ENCODE measurements at regions not wholly inside any gene's neighbourhood (a gene's known extent, or its start where the extent isn't known, plus 50 kb on each side); places are given as distances from the start of the nearest gene placed in this dataset.

GRCh38 chr21:27372381-27372780 lies 405.5 kb upstream of the ADAMTS5 start:
- DNase-seq (ENCODE audit: insufficient read length, low spot score) (no peak), FAIRE-seq (no peak)
- TF ChIP-seq, protein P1, sequence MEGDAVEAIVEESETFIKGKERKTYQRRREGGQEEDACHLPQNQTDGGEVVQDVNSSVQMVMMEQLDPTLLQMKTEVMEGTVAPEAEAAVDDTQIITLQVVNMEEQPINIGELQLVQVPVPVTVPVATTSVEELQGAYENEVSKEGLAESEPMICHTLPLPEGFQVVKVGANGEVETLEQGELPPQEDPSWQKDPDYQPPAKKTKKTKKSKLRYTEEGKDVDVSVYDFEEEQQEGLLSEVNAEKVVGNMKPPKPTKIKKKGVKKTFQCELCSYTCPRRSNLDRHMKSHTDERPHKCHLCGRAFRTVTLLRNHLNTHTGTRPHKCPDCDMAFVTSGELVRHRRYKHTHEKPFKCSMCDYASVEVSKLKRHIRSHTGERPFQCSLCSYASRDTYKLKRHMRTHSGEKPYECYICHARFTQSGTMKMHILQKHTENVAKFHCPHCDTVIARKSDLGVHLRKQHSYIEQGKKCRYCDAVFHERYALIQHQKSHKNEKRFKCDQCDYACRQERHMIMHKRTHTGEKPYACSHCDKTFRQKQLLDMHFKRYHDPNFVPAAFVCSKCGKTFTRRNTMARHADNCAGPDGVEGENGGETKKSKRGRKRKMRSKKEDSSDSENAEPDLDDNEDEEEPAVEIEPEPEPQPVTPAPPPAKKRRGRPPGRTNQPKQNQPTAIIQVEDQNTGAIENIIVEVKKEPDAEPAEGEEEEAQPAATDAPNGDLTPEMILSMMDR (IDR thresholded peaks at IDR 0.05; ENCODE audit: insufficient read depth, missing control alignments): no peak

DNA sequence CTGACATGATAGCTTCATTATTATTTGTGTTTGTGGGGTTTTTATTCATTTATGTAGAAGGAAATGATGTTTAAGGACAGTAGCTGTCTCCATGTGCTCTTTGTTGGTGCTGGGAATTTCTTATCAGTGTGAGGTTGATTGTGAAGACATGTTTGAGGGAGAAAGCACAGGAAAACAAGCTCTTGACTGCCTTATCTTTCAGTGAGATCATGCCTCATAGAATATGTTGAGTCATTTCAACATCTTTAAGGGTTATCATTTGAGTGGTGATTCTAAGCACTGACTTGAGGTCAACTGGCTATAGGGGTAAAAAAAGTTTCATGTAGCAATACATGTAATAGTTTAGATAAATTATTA lies 405.1 kb upstream of the ADAMTS5 start:
- no peak for DNase-seq (ENCODE audit: insufficient read length, low spot score)
- FAIRE-seq: no peak
- TF ChIP-seq, protein P1 (IDR thresholded peaks at IDR 0.05; ENCODE audit: insufficient read depth, missing control alignments): no peak

- DNase-seq (ENCODE audit: insufficient read length, low spot score) (no peak), FAIRE-seq (no peak)
- TF ChIP-seq, protein P1 (IDR thresholded peaks at IDR 0.05; ENCODE audit: insufficient read depth, missing control alignments): no peak
These were observed 404.5 kb upstream of the ADAMTS5 start for GRCh38 chr21:27371115-27371974.

DNA sequence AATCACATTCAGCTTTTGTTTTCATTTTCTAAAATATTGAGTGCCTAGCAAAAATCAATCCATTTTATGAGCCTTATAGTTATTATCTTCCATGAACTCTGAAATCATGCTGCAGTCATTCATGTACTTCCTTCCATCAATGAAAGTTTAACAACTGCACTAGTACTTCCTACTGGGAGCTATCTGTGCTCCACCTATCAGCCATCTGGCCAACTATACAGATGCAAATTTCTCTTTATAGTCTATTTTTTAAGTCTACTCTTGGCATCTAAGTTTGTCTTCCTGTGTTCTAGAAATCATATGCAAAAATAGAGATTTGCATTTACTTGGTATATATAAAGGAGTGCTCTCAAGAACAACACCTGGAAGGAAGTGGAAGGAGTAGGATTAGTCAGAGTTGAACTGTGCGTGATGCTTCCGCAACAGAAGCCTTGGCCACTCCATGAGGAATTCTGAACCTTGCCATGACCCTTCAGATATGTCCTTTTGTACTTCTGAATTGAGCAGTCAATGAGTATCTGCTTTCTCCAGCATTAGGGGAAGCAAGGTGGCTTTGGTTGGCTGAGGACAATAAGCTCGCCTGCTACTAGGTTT lies 403.2 kb upstream of the ADAMTS5 start:
- FAIRE-seq (no peak), DNase-seq (ENCODE audit: insufficient read length, low spot score) (no peak)
- TF ChIP-seq, protein P1 (IDR thresholded peaks at IDR 0.05; ENCODE audit: insufficient read depth, missing control alignments): no peak

GRCh38 chr21:27369234-27369633 lies 402.3 kb upstream of the ADAMTS5 start:
- FAIRE-seq: no peak
- TF ChIP-seq, protein P1 (IDR thresholded peaks at IDR 0.05; ENCODE audit: insufficient read depth, missing control alignments): no peak

DNA sequence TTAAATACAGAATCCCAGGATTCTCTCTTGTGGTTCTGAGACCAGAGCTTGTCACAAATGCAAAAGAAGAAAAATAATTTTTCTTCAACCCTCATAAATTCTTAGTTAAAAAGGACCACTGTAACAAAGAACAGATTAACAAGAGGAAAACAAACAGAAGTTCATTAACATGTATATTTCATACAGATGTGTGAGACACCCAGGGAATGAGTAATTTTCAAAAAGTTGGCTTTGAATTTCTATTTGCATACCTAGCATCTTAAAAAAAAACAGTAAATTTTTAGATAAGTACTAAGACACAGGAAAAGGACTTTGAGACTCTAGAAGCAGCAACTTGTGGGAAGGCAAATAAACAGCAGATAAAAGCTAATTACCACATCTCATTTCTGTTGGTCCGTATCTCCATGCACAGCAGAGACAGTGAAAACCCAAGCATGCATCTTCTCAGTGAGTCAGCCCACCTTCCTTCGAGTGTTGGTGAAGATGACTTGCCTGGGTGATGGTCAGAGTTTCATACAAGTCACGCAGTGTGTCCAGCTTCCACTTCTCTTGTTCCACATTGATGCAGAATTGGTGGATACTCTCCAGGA lies 399.9 kb upstream of the ADAMTS5 start:
- TF ChIP-seq, protein P1 (IDR thresholded peaks at IDR 0.05; ENCODE audit: insufficient read depth, missing control alignments): no peak
- FAIRE-seq: no peak
- DNase-seq (ENCODE audit: insufficient read length, low spot score): no peak

More at GRCh38 chr21:27369234-27369633, 402.3 kb upstream of the ADAMTS5 start:
- no peak for DNase-seq (ENCODE audit: insufficient read length, low spot score)

Measured in D721Med (cell line).